Esophagus muscularis mucosa (tissue), 4 donors: ENCODE measurements at regions not wholly inside any gene's neighbourhood (a gene's known extent, or its start where the extent isn't known, plus 50 kb on each side); places are given as distances from the start of the nearest gene placed in this dataset.

ENCODE experiments used
- DNase-seq: peaks from one replicate; pipeline ENCODE4 v3.0.0-alpha.2; 2017; ENCODE audit errors: extremely low spot score
- H3K27ac ChIP-seq, 4 donors: fragments of 200-600 bp; sonication (generic); replicated peaks in 1 of 4; 1 replicate in 3 of 4; 2 replicates in 1 of 4; pipeline ENCODE4 v1.5.1; 2016 to 2019; ENCODE audit warnings: mild to moderate bottlenecking in 1 of 4
- H3K27me3 ChIP-seq, 4 donors: fragments of 200-600 bp; sonication (generic); one replicate each; pipeline versions ENCODE4 v1.5.1 to v1.6.0; 2016 to 2019
- H3K36me3 ChIP-seq, 4 donors: fragments of 200-600 bp; sonication (generic); one replicate each; pipeline ENCODE4 v1.5.1; 2016 to 2019
- H3K4me1 ChIP-seq, 4 donors: fragments of 200-600 bp; sonication (generic); one replicate each; pipeline ENCODE4 v1.5.1; 2016 to 2019
- H3K4me3 ChIP-seq, 4 donors: fragments of 200-600 bp; sonication (generic); 1 replicate in 2 of 4; 2 replicates in 2 of 4; pipeline ENCODE4 v1.5.1; 2016 to 2019; ENCODE audit warnings: mild to moderate bottlenecking in 4 of 4, moderate library complexity in 1 of 4
- H3K9me3 ChIP-seq, 4 donors: fragments of 200-600 bp; sonication (generic); 1 replicate in 3 of 4; 2 replicates in 1 of 4; pipeline ENCODE4 v1.5.1; 2016 to 2019
- CTCF ChIP-seq, 3 experiments: fragments of 200-600 bp in 2 of 3; fragments of 450-650 bp in 1 of 3; sonication (generic) in 2 of 3; IDR thresholded peaks; one replicate each; pipeline ENCODE4 v1.5.1; 2017 to 2019; ENCODE audit warnings: antibody characterized with exemption in 3 of 3, mild to moderate bottlenecking in 2 of 3, moderate library complexity in 1 of 3
- EP300 ChIP-seq: sonication (generic); formaldehyde crosslinking; IDR thresholded peaks from one replicate; pipeline ENCODE4 v1.6.1; 2017; ENCODE audit warnings: antibody characterized with exemption
- POLR2A ChIP-seq: fragments of 450-650 bp; IDR thresholded peaks from one replicate; pipeline ENCODE4 v1.6.1; 2017; ENCODE audit warnings: antibody characterized with exemption, moderate library complexity, mild to moderate bottlenecking, low read depth
- POLR2AphosphoS5 ChIP-seq, 2 donors: sonication (generic); formaldehyde crosslinking; IDR thresholded peaks; one replicate each; pipeline ENCODE4 v1.6.1; 2017; ENCODE audit warnings: antibody characterized with exemption in 2 of 2
- WGBS: methylation state at CpG from one replicate; pipeline ENCODE4 v1.1.5; 2018; 5-methylcytosine and 5-hydroxymethylcytosine counted together
- intact Hi-C: fragments of 100-400 bp; cut with DNase I; formaldehyde crosslinking; loops from one replicate; pipeline ENCODE4 v1.15.1; 2023

DNA sequence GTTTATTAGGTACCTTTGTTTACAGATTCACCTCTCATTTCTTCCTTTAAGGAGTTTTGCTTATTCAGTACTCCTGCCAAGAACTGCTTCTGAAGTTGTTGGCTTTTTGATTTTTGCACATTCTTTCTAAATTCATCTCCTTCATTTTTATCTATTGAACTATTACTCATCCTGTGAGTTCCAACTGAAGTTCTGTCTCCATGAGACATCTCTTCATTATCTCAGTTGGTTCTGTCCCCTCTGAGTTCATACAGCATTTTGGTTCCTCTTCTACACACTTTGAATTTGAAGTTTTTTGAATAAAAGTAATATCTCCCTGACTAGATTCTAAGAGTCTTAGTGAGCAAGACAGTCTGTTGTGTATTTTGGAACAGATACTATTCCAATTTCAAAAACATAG, 299.7 kb downstream of the OTOL1 start:
- TF ChIP-seq EP300: no peak
- TF ChIP-seq POLR2AphosphoS5 (IDR thresholded peaks at IDR 0.05): no peak
- no peak for TF ChIP-seq POLR2A
- TF ChIP-seq CTCF (IDR thresholded peaks at IDR 0.05): no peak
- Histone ChIP-seq H3K4me1 (peaks cover 0 to 7% (median 0%) of the 10 kb centered on the region in 4 donors), H3K4me3 (no peak overlapping the region), H3K27ac (no peak overlapping the region), H3K36me3 (no peaks in the 10 kb centered on the region), H3K27me3 (no peaks in the 10 kb centered on the region), H3K9me3 (no peaks in the 10 kb centered on the region)
- intact Hi-C loops: no loop called here
- DNase-seq: no peak

GRCh38 chr3:161796780-161797179, 300.2 kb downstream of the OTOL1 start:
- TF ChIP-seq CTCF (IDR thresholded peaks at IDR 0.05): no peak
- no peak for TF ChIP-seq POLR2A
- no peak for TF ChIP-seq POLR2AphosphoS5 (IDR thresholded peaks at IDR 0.05)
- no peak for TF ChIP-seq EP300
- H3K9me3 ChIP-seq: no peaks in the 10 kb centered on the region
- H3K4me1 ChIP-seq: peaks cover 0 to 7% (median 0%) of the 10 kb centered on the region in 4 donors
- DNase-seq: no peak
- H3K27ac ChIP-seq: no peak overlapping the region
- H3K27me3 ChIP-seq: no peaks in the 10 kb centered on the region
- no peak overlapping the region for H3K4me3 ChIP-seq
- intact Hi-C loops: no loop called here
- H3K36me3 ChIP-seq: no peaks in the 10 kb centered on the region

GRCh38 chr3:161798016-161798415, 301.4 kb downstream of the OTOL1 start:
- Histone ChIP-seq H3K27ac (no peak overlapping the region), H3K36me3 (no peaks in the 10 kb centered on the region), H3K4me3 (no peak overlapping the region), H3K27me3 (no peaks in the 10 kb centered on the region), H3K4me1 (peaks cover 0 to 7% (median 0%) of the 10 kb centered on the region in 4 donors), H3K9me3 (no peaks in the 10 kb centered on the region)
- TF ChIP-seq POLR2AphosphoS5 (IDR thresholded peaks at IDR 0.05) (no peak), POLR2A (no peak), EP300 (no peak), CTCF (IDR thresholded peaks at IDR 0.05) (no peak)
- DNase-seq: no peak
- WGBS: 78% methylated on average over 3 of the region's 3 CpGs
- intact Hi-C loops: no loop called here

GRCh38 chr3:161800985-161801559, 304.5 kb downstream of the OTOL1 start:
- TF ChIP-seq POLR2AphosphoS5 (IDR thresholded peaks at IDR 0.05) (no peak), CTCF (IDR thresholded peaks at IDR 0.05) (no peak), EP300 (no peak), POLR2A (no peak)
- WGBS: 41% methylated on average over 1 of the region's 1 CpG
- H3K4me1 ChIP-seq: peaks cover 0 to under 1% (median 0%) of the 10 kb centered on the region in 4 donors
- no peaks in the 10 kb centered on the region for H3K27me3 ChIP-seq
- H3K4me3 ChIP-seq: no peak overlapping the region
- no peak for DNase-seq
- no peaks in the 10 kb centered on the region for H3K36me3 ChIP-seq
- no peak overlapping the region for H3K27ac ChIP-seq
- intact Hi-C loops: no loop called here
- no peaks in the 10 kb centered on the region for H3K9me3 ChIP-seq

GRCh38 chr3:161818106-161818505, 321.5 kb downstream of the OTOL1 start:
- DNase-seq: no peak
- Histone ChIP-seq H3K4me3 (no peak overlapping the region), H3K36me3 (no peaks in the 10 kb centered on the region), H3K27ac (no peak overlapping the region), H3K4me1 (no peaks in the 10 kb centered on the region), H3K27me3 (no peaks in the 10 kb centered on the region), H3K9me3 (no peaks in the 10 kb centered on the region)
- TF ChIP-seq POLR2A (no peak), EP300 (no peak), CTCF (IDR thresholded peaks at IDR 0.05) (no peak), POLR2AphosphoS5 (IDR thresholded peaks at IDR 0.05) (no peak)
- intact Hi-C loops: no loop called here
- WGBS: 100% methylated on average over 1 of the region's 1 CpG
